Skeletal muscle tissue (tissue), 3 donors: ENCODE measurements at regions not wholly inside any gene's neighbourhood (a gene's known extent, or its start where the extent isn't known, plus 50 kb on each side); places are given as distances from the start of the nearest gene placed in this dataset.

Experiments used
- H3K27ac ChIP-seq: one replicate; pipeline ENCODE4 v1.7.0; 2013; ENCODE audit warnings: mild to moderate bottlenecking, low read depth, low read length, inconsistent platforms
- H3K27me3 ChIP-seq, 3 donors: one replicate each; pipeline ENCODE4 v1.7.0; 2013; ENCODE audit warnings: low read length in 3 of 3; ENCODE audit not compliant: control insufficient read depth in 3 of 3, insufficient read depth in 3 of 3
- H3K36me3 ChIP-seq, 3 donors: one replicate each; pipeline ENCODE4 v1.7.0; 2013; ENCODE audit warnings: low read length in 3 of 3; ENCODE audit not compliant: control insufficient read depth in 3 of 3, insufficient read depth in 3 of 3
- H3K4me1 ChIP-seq, 3 donors: one replicate each; pipeline ENCODE4 v1.7.0; 2013; ENCODE audit warnings: low read length in 3 of 3, mild to moderate bottlenecking in 3 of 3; ENCODE audit not compliant: control insufficient read depth in 3 of 3, insufficient read depth in 3 of 3
- H3K4me3 ChIP-seq, 3 donors: one replicate each; pipeline ENCODE4 v1.7.0; 2013; ENCODE audit warnings: low read length in 3 of 3
- H3K9ac ChIP-seq, 3 donors: one replicate each; pipeline ENCODE4 v1.7.0; 2013; ENCODE audit warnings: low read length in 3 of 3, mild to moderate bottlenecking in 3 of 3, moderate library complexity in 2 of 3, low read depth in 1 of 3
- H3K9me3 ChIP-seq, 3 donors: one replicate each; pipeline ENCODE4 v1.7.0; 2013; ENCODE audit warnings: low read length in 3 of 3; ENCODE audit not compliant: control insufficient read depth in 3 of 3
- donor health status: Osteomylitis.

GRCh38 chr6:53725791-53726575, 60.4 kb upstream of the KLHL31 start:
- Histone ChIP-seq H3K4me1 (peaks cover 0 to 5% (median 0%) of the 10 kb centered on the region in 3 donors), H3K9ac (peak overlapping the region in 1 of 3 donors; percentile 1), H3K27me3 (no peaks in the 10 kb centered on the region), H3K27ac (no peak overlapping the region), H3K9me3 (no peaks in the 10 kb centered on the region), H3K36me3 (no peaks in the 10 kb centered on the region), H3K4me3 (no peak overlapping the region)

DNA sequence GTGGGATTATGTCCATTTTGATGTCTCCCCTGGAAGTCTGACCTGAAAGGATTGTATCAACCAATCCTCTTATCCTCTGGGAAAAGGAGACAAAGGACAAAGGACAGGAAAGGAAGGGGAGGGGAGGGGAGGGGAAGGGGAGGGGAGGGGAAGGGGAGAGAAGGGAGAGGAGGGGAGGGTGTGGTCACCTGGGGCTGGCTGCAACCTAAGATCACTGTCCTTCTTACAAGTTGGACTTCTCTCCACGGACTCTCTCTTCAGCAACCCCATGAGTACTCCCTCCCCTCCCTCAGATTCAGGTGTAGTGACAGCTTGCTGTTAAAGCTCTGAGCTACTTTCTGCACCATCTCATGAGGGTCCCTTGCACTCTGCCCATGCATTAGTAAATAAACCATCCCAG, 58.9 kb upstream of the KLHL31 start:
- H3K27ac ChIP-seq = no peak overlapping the region
- no peak overlapping the region for H3K4me3 ChIP-seq
- peaks cover 0 to 5% (median 0%) of the 10 kb centered on the region in 3 donors for H3K4me1 ChIP-seq
- no peaks in the 10 kb centered on the region for H3K27me3 ChIP-seq
- H3K9me3 ChIP-seq = no peaks in the 10 kb centered on the region
- no peak overlapping the region for H3K9ac ChIP-seq
- H3K36me3 ChIP-seq = no peaks in the 10 kb centered on the region

DNA sequence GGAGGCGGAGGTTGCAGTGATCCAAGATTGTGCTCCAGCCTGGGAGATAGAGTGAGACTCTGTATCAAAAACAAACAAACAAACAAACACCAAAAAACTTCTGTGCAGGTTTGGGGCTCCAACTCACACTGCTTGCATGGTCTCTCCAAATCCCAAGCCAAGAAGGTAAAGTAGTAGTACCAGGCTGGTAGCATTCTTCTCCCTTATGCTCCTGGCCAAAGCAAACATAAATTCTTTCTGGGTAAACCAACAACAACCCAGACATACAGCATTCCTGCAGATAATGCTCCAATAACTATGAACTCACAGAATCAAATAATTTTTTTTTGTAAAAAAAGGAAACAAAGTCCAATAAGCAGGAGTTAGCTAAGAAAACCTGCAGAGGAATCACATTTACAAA, 57.8 kb upstream of the KLHL31 start:
- Histone ChIP-seq H3K27me3 (no peaks in the 10 kb centered on the region), H3K4me3 (no peak overlapping the region), H3K9ac (no peak overlapping the region), H3K27ac (no peak overlapping the region), H3K9me3 (no peaks in the 10 kb centered on the region), H3K36me3 (no peaks in the 10 kb centered on the region), H3K4me1 (peaks cover 0 to 9% (median 0%) of the 10 kb centered on the region in 3 donors)

DNA sequence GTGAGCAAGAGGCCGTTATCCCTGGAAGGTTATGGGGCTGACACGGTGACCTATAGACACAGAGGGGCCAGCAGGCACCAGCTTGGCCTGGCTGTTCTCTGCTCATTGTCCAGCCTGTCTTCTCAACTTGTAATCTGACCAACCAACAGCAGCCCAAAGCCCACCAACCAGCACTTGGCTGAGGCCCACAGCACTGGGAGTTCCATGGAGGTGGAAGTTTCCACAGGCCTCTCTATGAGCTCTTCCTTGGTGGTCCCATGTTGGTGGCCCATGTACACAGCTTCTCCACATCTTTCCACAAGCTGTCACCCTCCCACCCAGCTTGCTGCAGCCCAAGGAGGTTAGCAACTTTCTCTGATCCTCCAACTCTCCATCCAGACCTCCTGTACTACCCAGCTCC, 56.2 kb upstream of the KLHL31 start:
- Histone ChIP-seq H3K36me3 (no peaks in the 10 kb centered on the region), H3K27ac (no peak overlapping the region), H3K9me3 (no peaks in the 10 kb centered on the region), H3K9ac (no peak overlapping the region), H3K4me3 (no peak overlapping the region), H3K27me3 (no peaks in the 10 kb centered on the region), H3K4me1 (peaks cover 0 to 9% (median 0%) of the 10 kb centered on the region in 3 donors)

DNA sequence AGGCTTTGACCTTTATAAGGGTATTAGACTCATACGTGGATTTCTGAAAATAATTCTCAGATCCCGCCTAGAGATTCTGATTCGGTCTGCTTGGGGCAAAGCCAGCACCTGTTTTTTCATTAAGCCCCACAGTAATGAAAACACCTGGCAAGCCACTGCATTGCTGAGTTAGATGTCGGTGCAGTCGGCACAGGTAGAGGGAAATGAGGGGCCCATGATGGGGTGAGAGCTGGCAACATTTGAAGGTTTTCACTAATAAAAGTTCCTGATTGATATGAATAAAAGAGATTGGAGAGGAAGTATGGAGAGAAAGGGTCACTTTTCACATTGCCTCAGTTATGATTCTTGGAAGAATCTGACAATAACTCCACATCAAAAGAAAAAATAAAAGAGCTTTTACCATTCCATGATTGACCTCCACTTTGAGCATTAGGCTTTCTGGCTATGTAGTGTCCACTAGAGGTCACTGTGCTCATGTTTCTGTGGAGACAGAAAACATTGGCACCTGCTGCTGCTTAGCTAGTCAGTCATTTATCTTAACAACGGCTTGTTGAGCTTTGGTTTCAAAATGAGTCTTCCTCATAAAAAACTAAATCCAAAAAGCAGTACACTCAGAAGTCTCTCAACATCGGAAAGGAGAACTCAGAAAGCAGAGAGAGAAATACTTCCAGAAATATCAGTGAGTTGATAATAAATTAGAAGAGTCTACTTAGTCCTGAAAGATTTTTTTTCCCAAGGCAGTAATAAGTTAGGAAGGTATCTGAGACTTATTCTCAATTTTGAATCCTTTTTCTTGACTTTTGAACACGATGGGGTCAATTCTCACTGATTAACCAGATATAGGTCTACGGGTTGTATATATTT, 53.3 kb upstream of the KLHL31 start:
- Histone ChIP-seq H3K9ac (peak overlapping the region in 1 of 3 donors; percentile 34), H3K9me3 (no peaks in the 10 kb centered on the region), H3K36me3 (no peaks in the 10 kb centered on the region), H3K27me3 (no peaks in the 10 kb centered on the region), H3K4me1 (peaks cover 0 to 4% (median 0%) of the 10 kb centered on the region in 3 donors), H3K27ac (no peak overlapping the region), H3K4me3 (no peak overlapping the region)

GRCh38 chr6:53717566-53717965, 52.0 kb upstream of the KLHL31 start:
- Histone ChIP-seq H3K4me3 (no peak overlapping the region), H3K27me3 (no peaks in the 10 kb centered on the region), H3K9ac (no peak overlapping the region), H3K4me1 (peaks cover 0 to 4% (median 0%) of the 10 kb centered on the region in 3 donors), H3K36me3 (no peaks in the 10 kb centered on the region), H3K27ac (no peak overlapping the region), H3K9me3 (no peaks in the 10 kb centered on the region)

GRCh38 chr6:53715434-53715833, 49.9 kb upstream of the KLHL31 start:
- Histone ChIP-seq H3K9me3 (no peaks in the 10 kb centered on the region), H3K9ac (no peak overlapping the region), H3K4me3 (no peak overlapping the region), H3K36me3 (no peaks in the 10 kb centered on the region), H3K27ac (no peak overlapping the region), H3K4me1 (peaks cover 0 to 4% (median 0%) of the 10 kb centered on the region in 3 donors), H3K27me3 (no peaks in the 10 kb centered on the region)
